ENCODE measurements at regions not wholly inside any gene's neighbourhood (a gene's known extent, or its start where the extent isn't known, plus 50 kb on each side); places are given as distances from the start of the nearest gene placed in this dataset.

GRCh38 chr2:156242874-156243273, 89.6 kb downstream of the NR4A2 start:
- TF ChIP-seq SP2 (IDR thresholded peaks at IDR 0.05; ENCODE audit: extremely low read depth, low read depth, low read length, poor library complexity, severe bottlenecking) (no peak), ZNF77 (CRISPR knock-in tag; IDR thresholded peaks at IDR 0.05) (no peak), ZBTB7A (IDR thresholded peaks at IDR 0.05; ENCODE audit: borderline replicate concordance, control insufficient read depth, low read depth, low read length) (no peak), FOXA3 (CRISPR knock-in tag; conservative IDR thresholded peaks at IDR 0.05 in 1 of 2, IDR thresholded peaks at IDR 0.05 in 1 of 2) (no peak), TGIF2 (CRISPR knock-in tag; IDR thresholded peaks at IDR 0.05) (no peak), JUND (IDR thresholded peaks at IDR 0.05; ENCODE audit: borderline replicate concordance, low read depth, low read length) (no peak), JUND (tag; IDR thresholded peaks at IDR 0.05; ENCODE audit: borderline replicate concordance, low read depth, low read length) (no peak), ZNF740 (CRISPR knock-in tag; IDR thresholded peaks at IDR 0.05) (no peak), ZNF740 (tag; IDR thresholded peaks at IDR 0.05) (no peak), POLR2AphosphoS5 (IDR thresholded peaks at IDR 0.05; ENCODE audit: control insufficient read depth, insufficient read depth, low read depth, low read length) (no peak), POLR2A (conservative IDR thresholded peaks at IDR 0.05) (no peak), CBX1 (IDR thresholded peaks at IDR 0.05; ENCODE audit: low read depth) (no peak)
- TF ChIP-seq, protein P1, sequence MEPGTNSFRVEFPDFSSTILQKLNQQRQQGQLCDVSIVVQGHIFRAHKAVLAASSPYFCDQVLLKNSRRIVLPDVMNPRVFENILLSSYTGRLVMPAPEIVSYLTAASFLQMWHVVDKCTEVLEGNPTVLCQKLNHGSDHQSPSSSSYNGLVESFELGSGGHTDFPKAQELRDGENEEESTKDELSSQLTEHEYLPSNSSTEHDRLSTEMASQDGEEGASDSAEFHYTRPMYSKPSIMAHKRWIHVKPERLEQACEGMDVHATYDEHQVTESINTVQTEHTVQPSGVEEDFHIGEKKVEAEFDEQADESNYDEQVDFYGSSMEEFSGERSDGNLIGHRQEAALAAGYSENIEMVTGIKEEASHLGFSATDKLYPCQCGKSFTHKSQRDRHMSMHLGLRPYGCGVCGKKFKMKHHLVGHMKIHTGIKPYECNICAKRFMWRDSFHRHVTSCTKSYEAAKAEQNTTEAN (CRISPR knock-in tag; IDR thresholded peaks at IDR 0.05) = no peak
- TF ChIP-seq, protein P2, sequence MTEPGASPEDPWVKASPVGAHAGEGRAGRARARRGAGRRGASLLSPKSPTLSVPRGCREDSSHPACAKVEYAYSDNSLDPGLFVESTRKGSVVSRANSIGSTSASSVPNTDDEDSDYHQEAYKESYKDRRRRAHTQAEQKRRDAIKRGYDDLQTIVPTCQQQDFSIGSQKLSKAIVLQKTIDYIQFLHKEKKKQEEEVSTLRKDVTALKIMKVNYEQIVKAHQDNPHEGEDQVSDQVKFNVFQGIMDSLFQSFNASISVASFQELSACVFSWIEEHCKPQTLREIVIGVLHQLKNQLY (CRISPR knock-in tag; conservative IDR thresholded peaks at IDR 0.05) = no peak
- TF ChIP-seq, protein P3, sequence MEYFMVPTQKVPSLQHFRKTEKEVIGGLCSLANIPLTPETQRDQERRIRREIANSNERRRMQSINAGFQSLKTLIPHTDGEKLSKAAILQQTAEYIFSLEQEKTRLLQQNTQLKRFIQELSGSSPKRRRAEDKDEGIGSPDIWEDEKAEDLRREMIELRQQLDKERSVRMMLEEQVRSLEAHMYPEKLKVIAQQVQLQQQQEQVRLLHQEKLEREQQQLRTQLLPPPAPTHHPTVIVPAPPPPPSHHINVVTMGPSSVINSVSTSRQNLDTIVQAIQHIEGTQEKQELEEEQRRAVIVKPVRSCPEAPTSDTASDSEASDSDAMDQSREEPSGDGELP (CRISPR knock-in tag; IDR thresholded peaks at IDR 0.05; ENCODE audit: borderline replicate concordance) = no peak

Data from K562 (cell line).